GDM1 (cell line): ENCODE measurements at regions not wholly inside any gene's neighbourhood (a gene's known extent, or its start where the extent isn't known, plus 50 kb on each side); places are given as distances from the start of the nearest gene placed in this dataset.
"Not testable (repeated sequence)": the region's sequence is repeated elsewhere in the genome, so short reads cannot be mapped to it uniquely, and the experiment has no call there.

Source experiments
- DNase-seq: peaks from one replicate; lab custom pipeline; 2025; lab: John Stamatoyannopoulos, UW

DNA sequence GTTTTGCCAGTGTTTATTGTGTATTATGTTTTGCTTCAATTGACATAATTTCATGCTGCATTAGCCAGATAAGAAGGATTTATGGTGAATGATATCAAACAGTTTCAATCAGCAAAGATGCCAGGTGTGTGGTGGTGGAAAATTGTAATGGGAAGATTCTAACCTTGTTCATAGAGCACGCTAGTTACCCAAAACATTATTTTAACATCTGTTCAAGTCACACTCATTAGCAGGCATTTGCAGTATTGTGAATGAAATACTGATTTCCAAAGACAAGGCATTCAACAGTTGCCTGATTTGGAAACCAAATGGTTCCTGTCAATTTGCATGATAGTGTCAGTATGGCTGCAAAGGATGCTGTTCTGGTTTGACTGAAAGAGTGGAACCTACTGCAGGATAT lies 129.7 kb downstream of the EPC1 start:
- DNase-seq = no peak

DNA sequence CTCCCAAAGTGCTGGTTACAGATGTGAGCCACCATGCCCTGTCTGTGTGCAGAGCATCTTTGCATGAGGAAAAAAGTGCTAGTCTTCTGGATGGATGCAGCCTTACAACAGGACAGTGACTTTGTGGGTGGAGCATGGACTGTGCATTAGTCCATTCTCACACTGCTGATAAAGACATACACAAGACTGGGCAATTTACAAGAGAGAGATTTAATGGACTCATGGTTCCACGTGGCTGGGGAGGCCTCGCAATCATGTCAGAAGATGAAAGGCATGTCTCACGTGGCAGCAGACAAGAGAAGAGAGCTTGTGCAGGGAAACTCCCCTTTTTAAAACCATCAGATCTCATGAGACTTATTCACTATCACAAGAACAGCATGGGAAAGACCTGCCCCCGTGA lies 133.1 kb downstream of the EPC1 start:
- DNase-seq = not testable (repeated sequence)

DNA sequence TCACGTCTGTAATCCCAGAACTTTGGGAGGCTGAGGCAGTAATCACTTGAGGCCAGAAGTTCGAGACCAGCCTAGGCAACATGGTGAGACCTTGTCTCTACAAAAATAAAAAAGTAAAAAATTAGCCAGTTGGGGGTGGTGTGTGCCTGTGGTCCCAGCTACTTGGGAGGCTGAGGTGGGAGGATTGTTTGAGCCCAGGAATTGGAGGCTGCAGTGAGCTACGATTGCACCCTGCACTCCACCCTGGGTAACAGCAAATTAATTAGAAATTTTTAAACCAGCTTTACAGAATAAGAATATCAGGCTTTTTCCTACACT lies 136.0 kb downstream of the EPC1 start:
- DNase-seq = no peak

DNA sequence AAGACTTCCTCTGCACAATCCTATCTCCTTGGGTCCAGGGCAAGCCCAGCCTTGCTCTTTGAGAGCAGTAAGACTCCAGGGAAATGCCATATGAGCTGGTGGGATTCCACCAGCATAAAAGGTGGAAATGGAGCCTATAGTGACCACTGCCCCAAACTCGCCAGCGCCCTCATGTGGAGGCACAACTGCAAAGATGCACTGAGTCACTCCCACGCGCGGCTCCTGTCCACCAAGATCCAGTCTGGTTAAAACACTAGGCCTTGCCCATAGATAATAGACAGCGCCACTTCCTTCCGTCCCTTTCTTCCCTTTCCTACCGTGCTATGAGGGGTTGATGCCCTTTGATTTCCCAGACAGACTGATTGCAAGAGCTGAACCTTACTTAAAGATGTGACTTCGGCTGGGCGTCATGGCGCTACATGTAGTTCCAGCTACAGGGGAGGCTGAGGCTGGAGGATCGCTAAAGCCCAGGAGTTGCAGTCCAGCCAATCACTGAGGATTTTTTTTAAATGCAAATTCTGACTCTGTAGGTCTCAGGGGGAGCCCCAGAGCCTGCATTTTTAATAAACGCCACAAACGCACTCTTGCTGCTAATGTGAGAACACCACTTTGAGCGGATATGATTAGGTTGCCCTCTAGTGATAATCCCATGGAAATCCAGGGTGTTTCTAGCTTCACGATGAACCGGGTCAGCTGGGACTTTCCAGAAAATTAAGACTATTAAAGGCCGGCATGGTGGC lies 136.5 kb downstream of the EPC1 start:
- no peak for DNase-seq

DNA sequence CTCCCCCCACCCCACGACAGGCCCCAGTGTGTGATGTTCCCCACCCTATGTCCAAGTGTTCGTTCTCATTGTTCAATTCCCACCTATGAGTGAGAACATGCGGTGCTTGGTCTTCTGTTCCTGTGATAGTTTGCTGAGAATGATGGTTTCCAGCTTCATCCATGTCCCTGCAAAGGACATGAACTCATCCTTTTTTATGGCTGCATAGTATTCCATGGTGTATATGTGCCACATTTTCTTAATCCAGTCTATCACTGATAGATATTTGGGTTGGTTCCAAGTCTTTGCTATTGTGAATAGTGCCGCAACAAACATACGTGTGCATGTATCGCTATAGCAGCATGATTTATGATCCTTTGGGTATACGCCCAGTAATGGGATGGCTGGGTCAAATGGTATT lies 139.0 kb downstream of the EPC1 start:
- DNase-seq = not testable (repeated sequence)

DNA sequence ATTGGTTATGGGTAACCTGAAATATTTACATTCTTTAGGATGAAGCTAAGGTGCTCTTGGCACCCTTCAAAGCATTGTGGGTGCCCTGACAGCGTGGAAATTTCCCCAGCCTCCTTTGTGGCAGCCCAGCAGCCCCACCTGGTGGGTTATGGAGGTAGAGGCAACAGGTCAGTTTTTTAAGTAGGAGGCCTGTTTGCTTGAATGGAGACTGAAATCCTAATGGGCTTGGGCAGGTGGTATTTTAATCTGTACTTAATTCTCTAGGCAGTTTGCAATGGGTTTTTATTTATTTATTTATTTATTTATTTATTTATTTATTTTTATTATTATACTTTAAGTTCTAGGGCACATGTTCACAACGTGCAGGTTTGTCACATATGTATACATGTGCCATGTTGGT lies 139.4 kb downstream of the EPC1 start:
- no peak for DNase-seq

DNA sequence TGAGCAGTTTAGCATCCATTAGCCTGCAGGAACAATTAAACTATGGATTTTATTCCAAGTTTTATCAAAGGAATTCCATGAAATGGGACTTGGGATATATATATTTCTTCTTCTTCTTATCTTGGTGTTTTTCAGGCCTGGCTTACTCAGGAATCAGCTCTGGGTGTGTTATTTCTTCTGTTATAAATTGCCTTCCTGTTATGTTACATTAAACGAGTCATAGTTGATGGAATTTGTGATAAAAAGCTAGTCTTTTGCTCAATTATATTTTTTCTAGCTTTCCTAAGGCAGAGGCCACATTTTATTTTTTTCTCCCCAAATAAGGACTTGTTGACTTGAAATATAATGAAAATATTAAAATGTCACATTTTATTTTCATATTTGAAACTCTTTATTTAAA lies 141.3 kb downstream of the EPC1 start:
- DNase-seq = no peak

DNA sequence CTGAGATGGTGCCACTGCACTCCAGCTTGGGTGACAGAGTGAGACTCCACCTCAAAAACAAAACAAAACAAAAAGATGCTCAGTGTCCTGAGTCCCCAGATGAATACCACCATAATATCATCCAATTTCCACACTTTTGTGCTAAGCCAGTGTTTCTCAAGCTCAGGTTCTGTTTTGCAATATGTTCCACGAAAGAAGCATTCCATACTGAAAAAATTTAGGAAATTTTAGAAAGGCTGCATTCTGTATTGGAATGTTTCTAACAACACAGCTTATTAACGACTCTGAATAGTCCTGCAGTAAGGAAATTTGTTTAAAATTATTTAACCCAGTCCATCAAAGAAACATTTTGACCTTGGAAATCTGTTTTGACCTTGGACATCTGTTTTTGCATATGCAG lies 142.4 kb downstream of the EPC1 start:
- DNase-seq = no peak

DNA sequence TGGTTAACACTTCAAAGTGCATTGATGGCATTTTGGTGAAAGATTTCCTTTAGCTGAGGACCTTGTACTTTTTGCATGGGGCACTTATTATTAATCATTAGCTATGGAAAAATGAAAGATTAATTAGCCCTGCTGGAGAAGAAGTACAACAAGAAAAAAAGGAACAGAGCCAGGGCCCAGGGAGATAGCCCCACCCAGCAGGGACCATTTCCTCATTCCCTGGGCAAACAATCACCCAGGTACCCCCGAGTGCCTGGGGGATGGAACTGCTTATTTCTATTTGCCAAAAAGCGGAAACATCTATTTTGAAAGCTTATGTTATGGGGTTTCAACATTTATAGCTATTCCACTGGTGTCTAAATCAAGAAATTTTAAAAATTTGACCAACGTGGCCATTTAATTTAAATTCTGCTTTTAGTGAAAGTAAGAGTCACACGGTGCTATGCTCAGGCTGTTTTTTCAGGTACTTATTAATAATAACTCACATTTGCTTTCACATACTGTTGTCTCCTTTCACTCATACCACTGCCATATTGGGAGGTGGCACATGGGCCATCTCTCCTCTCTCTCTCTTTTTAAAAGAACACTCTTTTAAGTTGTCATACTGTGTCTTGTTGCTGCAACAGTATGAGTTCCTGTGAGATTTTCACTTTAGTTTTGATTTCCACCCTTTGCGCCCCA lies 143.6 kb upstream of the KIF5B start:
- no peak for DNase-seq

DNA sequence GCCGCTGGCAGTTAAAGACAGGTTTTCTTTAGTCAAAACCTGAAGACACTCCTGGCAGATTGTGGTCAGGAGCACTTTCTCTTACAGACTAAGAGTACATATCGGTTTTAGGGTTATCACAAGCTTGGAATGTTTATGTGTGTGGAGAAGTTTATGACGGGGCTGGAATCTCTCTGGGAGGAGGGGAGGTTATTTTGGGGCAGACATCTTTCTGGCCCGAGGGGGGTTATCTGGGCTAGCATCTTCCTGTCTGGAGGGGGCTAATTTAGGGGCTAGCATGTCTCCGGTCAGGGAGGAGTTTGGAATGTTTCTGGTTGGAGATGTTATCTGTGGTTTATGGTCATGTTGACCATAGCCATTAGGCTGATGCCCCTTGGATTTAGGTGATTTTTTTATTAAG lies 141.2 kb upstream of the KIF5B start:
- DNase-seq = no peak

DNA sequence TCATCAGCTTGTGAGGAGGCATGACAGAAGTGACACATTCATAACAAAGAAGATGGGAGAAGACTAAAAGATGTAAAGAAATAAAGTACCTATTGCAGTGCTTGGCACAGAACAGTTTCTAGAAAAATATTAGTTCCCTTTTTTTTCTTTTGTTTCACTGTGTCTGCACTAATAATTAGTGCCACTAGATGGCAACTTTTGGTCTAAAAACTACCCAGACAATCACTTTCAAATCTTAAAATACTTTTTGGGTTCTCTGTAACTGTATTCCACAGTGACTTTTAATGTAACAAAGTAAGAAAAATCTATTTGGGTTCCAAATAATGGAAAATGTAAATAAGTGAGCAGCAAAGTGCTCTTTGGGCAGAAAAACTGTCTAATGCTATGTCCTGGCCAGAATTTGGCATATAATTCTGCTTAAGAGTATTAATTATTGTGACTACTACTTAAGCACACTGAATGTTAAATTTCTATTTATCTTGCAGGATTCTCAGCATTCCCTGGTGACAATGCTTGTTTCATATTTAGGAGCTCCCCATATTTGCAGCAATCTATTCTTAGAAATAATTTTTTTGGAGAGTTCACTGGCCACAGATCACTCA lies 134.8 kb upstream of the KIF5B start:
- DNase-seq = peak; percentile 16

DNA sequence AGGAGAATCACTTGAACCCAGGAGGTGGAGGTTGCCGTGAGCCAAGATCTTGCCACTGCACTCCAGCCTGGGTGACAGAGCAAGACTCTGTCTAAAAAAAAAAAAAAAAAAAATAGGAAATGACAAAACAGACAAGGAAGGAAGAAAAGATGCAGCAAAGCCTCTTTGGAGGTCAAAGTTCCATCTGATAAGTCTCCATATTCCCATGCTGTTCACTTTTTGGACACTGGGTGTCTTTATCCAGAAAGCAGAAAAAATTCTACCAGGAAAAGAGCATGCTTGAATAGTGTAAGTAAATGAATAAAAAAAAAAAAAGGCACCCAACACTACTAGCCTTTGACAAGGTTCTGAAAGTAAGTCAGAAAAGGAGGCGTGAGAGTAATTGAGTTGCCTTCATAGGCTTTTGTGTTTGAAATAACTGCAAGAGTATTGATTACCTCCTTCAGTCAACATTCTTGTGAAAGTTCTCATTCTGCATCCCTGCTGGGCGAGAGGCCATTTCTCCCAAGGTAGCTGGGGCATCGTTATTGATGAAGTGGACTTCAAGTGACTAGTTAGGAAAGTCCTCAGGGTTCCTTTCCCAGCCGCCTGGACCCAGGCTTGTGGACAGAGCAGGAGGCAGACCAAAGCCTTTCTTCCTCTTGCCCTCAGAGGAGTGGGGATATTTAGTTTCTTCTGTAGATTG lies 133.3 kb upstream of the KIF5B start:
- DNase-seq = no peak

DNA sequence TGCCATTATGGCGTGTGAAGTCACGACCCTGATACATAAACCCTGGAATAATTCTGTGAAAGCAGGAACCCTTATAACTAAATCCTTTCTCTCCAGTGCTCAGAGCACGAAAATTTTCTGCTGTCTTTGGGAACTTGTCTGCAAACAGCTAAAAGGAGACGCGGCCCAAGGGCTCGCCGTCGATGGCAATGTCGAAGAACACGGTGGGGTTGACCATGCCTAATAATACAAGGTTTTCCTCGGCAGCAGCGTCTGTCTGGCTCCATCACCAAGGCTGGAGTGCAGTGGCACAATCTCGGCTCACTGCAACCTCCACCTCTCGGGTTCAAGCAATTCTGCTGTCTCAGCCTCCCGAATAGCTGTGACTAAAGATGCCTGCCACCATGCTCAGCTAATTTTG lies 132.4 kb upstream of the KIF5B start:
- not testable (repeated sequence) for DNase-seq

DNA sequence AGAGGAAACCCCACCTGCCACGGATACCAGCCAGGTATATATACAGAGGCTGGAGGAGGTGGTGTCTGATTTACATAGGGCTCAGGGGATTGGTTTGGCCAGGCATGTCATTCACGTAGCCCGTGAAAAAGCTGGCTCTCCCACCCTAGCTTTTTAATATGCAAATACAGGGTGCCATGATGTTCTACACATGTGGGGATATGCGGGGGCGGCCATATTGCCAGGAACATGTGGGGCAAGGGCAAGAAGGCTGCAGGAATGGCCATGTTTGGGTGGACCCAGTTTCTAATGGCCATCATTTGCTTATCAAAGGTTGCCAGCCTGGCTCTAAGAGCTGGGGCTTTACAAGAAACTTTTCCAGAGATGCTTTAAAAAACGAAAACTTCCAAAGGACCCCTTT lies 131.5 kb upstream of the KIF5B start:
- no peak for DNase-seq

DNA sequence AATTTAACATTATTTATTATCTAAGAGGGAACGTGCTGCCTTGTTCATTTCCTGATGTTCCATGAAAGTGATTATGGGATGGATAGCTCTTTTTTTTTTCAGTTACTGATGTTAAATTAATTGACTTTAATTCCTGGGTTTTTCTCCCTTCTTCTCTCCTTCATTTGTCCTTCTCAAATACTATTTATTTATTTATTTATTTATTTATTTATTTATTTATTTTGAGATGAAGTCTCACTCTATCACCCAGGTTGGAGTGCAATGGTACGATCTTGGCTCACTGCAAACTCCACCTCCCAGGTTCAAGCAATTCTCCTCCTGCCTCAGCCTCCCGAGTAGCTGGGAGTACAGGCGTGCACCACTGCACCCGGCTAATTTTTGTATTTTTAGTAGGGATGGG lies 127.4 kb upstream of the KIF5B start:
- not testable (repeated sequence) for DNase-seq

DNA sequence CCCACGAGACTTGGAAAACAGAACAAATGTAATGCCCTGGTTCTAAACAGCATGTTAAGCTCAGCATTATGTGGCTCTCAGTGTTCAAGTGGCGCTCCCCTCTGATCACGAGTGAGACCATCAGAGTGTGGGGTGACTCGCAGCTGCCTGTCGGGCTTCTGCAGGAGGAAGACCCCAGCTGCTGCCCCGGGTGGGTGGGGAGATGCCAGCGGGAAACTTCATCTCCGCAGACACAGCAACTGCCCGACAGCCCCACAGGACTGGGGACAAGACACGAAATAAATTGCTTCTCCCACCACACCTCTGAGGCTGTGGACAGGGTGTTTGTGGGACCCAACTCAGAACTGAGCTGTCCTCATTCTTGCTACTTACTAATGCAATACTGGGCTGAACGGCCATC lies 126.3 kb upstream of the KIF5B start:
- no peak for DNase-seq

DNA sequence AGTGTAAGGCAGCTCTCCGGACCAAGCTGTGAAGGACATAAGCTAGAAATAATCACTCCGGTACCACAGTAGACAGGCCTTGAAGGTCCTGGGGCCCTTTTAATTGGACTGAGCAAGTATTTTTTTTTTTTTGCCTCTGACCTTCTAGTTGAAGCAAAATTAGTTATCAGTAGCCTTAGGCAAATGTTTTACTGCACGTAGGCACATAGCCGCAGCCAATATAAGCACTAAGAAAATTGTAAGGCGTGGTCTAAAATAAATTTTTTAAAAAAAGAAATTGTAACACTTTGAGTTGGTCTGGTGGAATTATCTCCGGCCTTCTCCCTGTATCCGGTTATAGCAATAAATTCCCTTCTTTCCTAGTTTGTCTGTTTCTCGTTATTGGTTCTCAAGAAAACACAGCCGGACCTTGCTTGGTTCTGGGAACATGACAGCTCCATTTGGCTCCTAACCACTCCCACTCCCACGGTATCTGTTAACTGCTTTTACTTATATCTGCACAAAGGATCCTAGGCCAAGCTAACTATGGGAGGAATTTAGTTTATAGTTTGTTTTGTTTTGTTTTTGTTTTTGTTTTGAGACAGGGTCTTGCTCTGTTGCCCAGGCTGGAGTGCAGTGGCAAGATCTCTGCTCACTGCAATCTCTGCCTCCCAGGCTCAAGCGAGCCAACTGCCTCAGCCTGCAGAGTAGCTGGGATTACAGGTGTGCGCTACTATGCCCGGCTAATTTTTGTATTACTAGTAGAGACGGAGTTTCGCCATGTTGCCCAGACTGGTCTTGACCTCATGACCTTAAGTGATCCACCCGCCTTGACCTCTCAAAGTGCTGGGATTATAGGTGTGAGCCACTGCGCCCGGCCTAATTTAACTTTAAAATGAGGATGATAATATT lies 124.4 kb upstream of the KIF5B start:
- DNase-seq = no peak

DNA sequence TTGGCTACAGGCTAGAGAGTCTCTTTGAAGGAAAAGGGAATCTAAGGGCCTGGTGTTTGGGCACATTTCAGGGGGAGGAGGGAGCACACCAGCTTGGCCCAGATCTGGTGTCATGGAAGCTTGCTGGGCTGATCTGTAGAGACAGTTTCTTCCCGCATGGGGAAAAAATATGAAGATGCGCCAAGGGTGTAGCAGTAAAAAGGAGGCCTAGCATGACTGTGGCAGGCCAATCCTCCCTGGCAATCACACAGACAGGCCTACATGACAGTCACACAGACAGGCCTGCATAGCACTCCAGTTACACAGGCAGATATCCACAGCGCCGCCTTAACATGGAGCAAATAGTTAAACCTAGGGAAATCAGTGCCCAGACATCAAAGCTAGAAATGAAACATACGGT lies 123.6 kb upstream of the KIF5B start:
- no peak for DNase-seq

DNA sequence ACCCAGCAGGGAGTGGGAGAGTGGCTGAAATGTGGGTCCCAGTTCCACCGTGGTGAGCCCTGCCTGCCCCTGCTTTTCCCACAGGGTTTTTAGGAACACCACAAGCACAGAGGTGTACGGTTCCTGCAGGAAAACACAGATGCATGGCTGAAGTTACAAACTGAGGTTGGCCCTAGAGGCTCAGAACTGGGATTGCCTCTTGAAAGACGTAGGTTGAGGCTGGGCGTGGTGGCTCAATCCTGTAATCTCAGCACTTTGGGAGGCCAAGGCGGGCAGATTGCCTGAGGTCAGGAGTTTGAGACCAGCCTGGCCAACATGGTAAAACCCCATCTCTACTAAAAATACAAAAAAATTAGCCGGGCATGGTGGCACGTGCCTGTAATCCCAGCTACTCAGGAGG lies 121.4 kb upstream of the KIF5B start:
- not testable (repeated sequence) for DNase-seq

DNA sequence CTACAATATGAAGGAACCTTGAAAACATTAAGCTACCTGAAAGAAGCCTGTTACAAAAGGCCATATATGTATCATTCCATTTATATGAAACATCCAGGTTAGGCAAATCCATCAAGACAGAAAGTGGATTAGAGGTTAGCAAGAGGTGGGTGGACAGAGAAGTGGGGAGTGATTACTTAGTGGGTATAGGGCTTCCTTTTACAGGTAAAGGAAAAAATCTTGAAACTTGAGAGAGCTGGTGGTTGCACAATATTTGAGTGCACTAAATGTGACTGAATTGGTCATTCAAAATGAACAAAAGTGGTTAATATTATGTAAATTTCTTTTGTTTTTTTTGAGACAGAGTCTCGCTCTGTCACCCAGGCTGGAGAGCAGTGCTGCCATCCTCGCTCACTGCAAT lies 119.4 kb upstream of the KIF5B start:
- no peak for DNase-seq

DNA sequence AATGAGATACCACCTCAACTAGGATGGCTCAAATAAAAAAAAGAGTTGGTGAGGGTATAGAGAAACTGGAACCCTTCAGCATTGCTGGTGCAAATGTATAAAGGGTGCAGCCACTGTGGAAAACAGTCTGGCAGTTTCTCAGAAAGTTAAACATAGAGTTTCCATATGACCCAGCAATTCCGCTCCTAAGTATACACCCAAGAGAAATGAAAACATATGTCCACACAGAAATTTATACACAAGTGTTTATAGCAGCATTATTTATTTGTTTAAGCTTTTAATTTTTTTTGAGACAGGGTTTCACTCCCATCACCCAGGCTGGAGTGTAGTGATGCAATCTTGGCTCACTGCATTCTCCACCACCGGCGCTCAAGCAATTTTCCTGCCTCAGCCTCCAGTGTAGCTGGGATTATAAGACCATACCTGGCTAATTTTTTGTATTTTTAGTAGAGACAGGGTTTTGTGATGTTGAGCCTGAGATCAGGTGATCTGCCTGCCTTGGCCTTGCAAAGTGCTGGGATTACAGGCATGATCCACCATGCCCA lies 118.2 kb upstream of the KIF5B start:
- DNase-seq = no peak

DNA sequence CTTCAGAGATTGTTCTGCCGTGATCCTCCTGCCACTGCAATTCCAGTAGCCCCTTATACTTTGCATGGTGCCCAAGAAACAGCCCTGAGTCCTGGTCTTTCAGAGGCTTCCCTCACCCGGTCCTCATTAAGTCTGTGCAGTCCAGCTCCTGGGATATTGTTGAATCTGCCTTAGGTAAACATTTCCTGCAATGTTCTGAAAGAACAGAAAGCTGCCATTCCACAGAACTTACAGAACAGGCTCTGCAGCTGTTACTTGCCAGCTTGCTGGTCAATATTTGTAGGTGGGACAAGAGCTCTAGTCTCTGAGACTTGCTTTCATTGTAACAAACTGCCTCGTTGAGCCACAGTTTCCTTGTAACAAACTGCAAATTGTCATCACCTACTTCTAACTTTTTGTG lies 115.0 kb upstream of the KIF5B start:
- no peak for DNase-seq
